PC-9 (cell line): ENCODE measurements at regions not wholly inside any gene's neighbourhood (a gene's known extent, or its start where the extent isn't known, plus 50 kb on each side); places are given as distances from the start of the nearest gene placed in this dataset.

Experiments
- CTCF ChIP-seq: fragments of 200-600 bp; sonication (generic); conservative IDR thresholded peaks from 2 replicates; pipeline ENCODE4 v1.6.1; 2017; ENCODE audit warnings: mixed run types, antibody characterized with exemption, mild to moderate bottlenecking, moderate library complexity
- EZH2 ChIP-seq: fragments of 200-600 bp; sonication (generic); IDR thresholded peaks from 2 replicates; pipeline ENCODE4 v1.8.0; 2017; ENCODE audit warnings: antibody characterized with exemption, low read depth

GRCh38 chr14:25520821-25521220 lies 470.9 kb upstream of the STXBP6 start:
- TF ChIP-seq CTCF (no peak), EZH2 (no peak)
